WI38 (cell line): ENCODE measurements at regions not wholly inside any gene's neighbourhood (a gene's known extent, or its start where the extent isn't known, plus 50 kb on each side); places are given as distances from the start of the nearest gene placed in this dataset.

ENCODE experiments used
- H3K4me3 ChIP-seq: 2 replicates; pipeline ENCODE4 v1.5.1; 2011; ENCODE audit warnings: low read depth, mild to moderate bottlenecking, control low read depth, low read length
- CTCF ChIP-seq: IDR thresholded peaks from 2 replicates; pipeline ENCODE4 v1.5.1; 2012; ENCODE audit warnings: low read depth, mild to moderate bottlenecking, control low read depth, low read length

- H3K4me3 ChIP-seq: no peak overlapping the region
- no peak for TF ChIP-seq CTCF
These were observed 786.3 kb downstream of the SOCS6 start for GRCh38 chr18:71075147-71075546.

GRCh38 chr18:71068338-71068737 lies 779.5 kb downstream of the SOCS6 start:
- no peak overlapping the region for H3K4me3 ChIP-seq
- TF ChIP-seq CTCF: no peak

GRCh38 chr18:71049893-71050292 lies 761.0 kb downstream of the SOCS6 start:
- no peak for TF ChIP-seq CTCF
- no peak overlapping the region for H3K4me3 ChIP-seq

GRCh38 chr18:71047882-71048281 lies 759.0 kb downstream of the SOCS6 start:
- H3K4me3 ChIP-seq: no peak overlapping the region
- TF ChIP-seq CTCF: no peak

GRCh38 chr18:71045331-71046065 lies 756.7 kb downstream of the SOCS6 start:
- H3K4me3 ChIP-seq: no peak overlapping the region

GRCh38 chr18:71040161-71040560 lies 751.3 kb downstream of the SOCS6 start:
- H3K4me3 ChIP-seq: no peak overlapping the region
- TF ChIP-seq CTCF: no peak

More at GRCh38 chr18:71045331-71046065, 756.7 kb downstream of the SOCS6 start:
- no peak for TF ChIP-seq CTCF

GRCh38 chr18:71038196-71038595 lies 749.4 kb downstream of the SOCS6 start:
- TF ChIP-seq CTCF: no peak
- H3K4me3 ChIP-seq: no peak overlapping the region
